Suprapubic skin (tissue), 4 donors: ENCODE measurements at regions not wholly inside any gene's neighbourhood (a gene's known extent, or its start where the extent isn't known, plus 50 kb on each side); places are given as distances from the start of the nearest gene placed in this dataset.

Experiments
- DNase-seq, 2 donors: peaks; one replicate each; pipeline ENCODE4 v3.0.0-alpha.2; 2019; ENCODE audit warnings: low spot score in 2 of 2
- H3K27ac ChIP-seq: fragments of 200-600 bp; sonication (generic); one replicate; pipeline ENCODE4 v1.5.1; 2019
- H3K27me3 ChIP-seq: fragments of 200-600 bp; sonication (generic); one replicate; pipeline ENCODE4 v1.5.1; 2019
- H3K36me3 ChIP-seq: fragments of 200-600 bp; sonication (generic); one replicate; pipeline ENCODE4 v1.5.1; 2019
- H3K4me1 ChIP-seq: fragments of 200-600 bp; sonication (generic); one replicate; pipeline ENCODE4 v1.5.1; 2019
- H3K4me3 ChIP-seq: fragments of 200-600 bp; sonication (generic); one replicate; pipeline ENCODE4 v1.5.1; 2019; ENCODE audit warnings: mild to moderate bottlenecking
- H3K9me3 ChIP-seq: fragments of 200-600 bp; sonication (generic); one replicate; pipeline ENCODE4 v1.5.1; 2019
- CTCF ChIP-seq, 2 donors: fragments of 200-600 bp in 1 of 2; fragments of 450-650 bp in 1 of 2; sonication (generic) in 1 of 2; IDR thresholded peaks; one replicate each; pipeline ENCODE4 v1.5.1; 2016 to 2019; ENCODE audit warnings: antibody characterized with exemption in 2 of 2, mild to moderate bottlenecking in 1 of 2, moderate library complexity in 1 of 2
- EP300 ChIP-seq: sonication (generic); formaldehyde crosslinking; IDR thresholded peaks from one replicate; pipeline ENCODE4 v1.6.1; 2017; ENCODE audit warnings: antibody characterized with exemption
- POLR2A ChIP-seq, 2 donors: fragments of 450-650 bp; IDR thresholded peaks; one replicate each; pipeline ENCODE4 v1.6.1; 2017; ENCODE audit warnings: antibody characterized with exemption in 2 of 2, mild to moderate bottlenecking in 2 of 2, moderate library complexity in 2 of 2
- POLR2AphosphoS5 ChIP-seq, 3 donors: sonication (generic); formaldehyde crosslinking; IDR thresholded peaks; one replicate each; pipeline ENCODE4 v1.6.1; 2017; ENCODE audit warnings: antibody characterized with exemption in 3 of 3
- WGBS: methylation state at CpG from one replicate; pipeline ENCODE4 v1.1.5; 2018; 5-methylcytosine and 5-hydroxymethylcytosine counted together

GRCh38 chr6:91523511-91523910 is 936.6 kb upstream of the MAP3K7 start:
- Histone ChIP-seq H3K4me3 (no peak overlapping the region), H3K9me3 (no peaks in the 10 kb centered on the region), H3K36me3 (no peaks in the 10 kb centered on the region), H3K27me3 (no peaks in the 10 kb centered on the region), H3K27ac (no peak overlapping the region), H3K4me1 (no peaks in the 10 kb centered on the region)
- TF ChIP-seq POLR2A (IDR thresholded peaks at IDR 0.05) (no peak), CTCF (IDR thresholded peaks at IDR 0.05) (no peak), EP300 (no peak), POLR2AphosphoS5 (IDR thresholded peaks at IDR 0.05) (no peak)
- WGBS: 69% methylated on average over 3 of the region's 3 CpGs
- DNase-seq: no peak

- Histone ChIP-seq H3K9me3 (no peaks in the 10 kb centered on the region), H3K36me3 (no peaks in the 10 kb centered on the region), H3K4me1 (no peaks in the 10 kb centered on the region), H3K27me3 (no peaks in the 10 kb centered on the region), H3K27ac (no peak overlapping the region), H3K4me3 (no peak overlapping the region)
- TF ChIP-seq POLR2A (IDR thresholded peaks at IDR 0.05): no peak
- TF ChIP-seq EP300: no peak
- TF ChIP-seq POLR2AphosphoS5 (IDR thresholded peaks at IDR 0.05): no peak
- TF ChIP-seq CTCF (IDR thresholded peaks at IDR 0.05): no peak
- DNase-seq: no peak
Measured at GRCh38 chr6:91521999-91522398, 935.1 kb upstream of the MAP3K7 start.

- Histone ChIP-seq H3K36me3 (no peaks in the 10 kb centered on the region), H3K9me3 (no peaks in the 10 kb centered on the region), H3K4me3 (no peak overlapping the region), H3K27ac (no peak overlapping the region), H3K4me1 (no peaks in the 10 kb centered on the region), H3K27me3 (no peaks in the 10 kb centered on the region)
- 64% methylated on average over 2 of the region's 2 CpGs for WGBS
- DNase-seq: no peak
- no peak for TF ChIP-seq EP300
- TF ChIP-seq POLR2A (IDR thresholded peaks at IDR 0.05): no peak
- TF ChIP-seq CTCF (IDR thresholded peaks at IDR 0.05): no peak
- no peak for TF ChIP-seq POLR2AphosphoS5 (IDR thresholded peaks at IDR 0.05)
Measured at GRCh38 chr6:91509711-91510110, 922.8 kb upstream of the MAP3K7 start.

GRCh38 chr6:91509039-91509438 is 922.2 kb upstream of the MAP3K7 start:
- TF ChIP-seq CTCF (IDR thresholded peaks at IDR 0.05) (no peak), POLR2A (IDR thresholded peaks at IDR 0.05) (no peak), POLR2AphosphoS5 (IDR thresholded peaks at IDR 0.05) (no peak), EP300 (no peak)
- no peaks in the 10 kb centered on the region for H3K9me3 ChIP-seq
- no peak overlapping the region for H3K27ac ChIP-seq
- no peaks in the 10 kb centered on the region for H3K36me3 ChIP-seq
- 90% methylated on average over 2 of the region's 2 CpGs for WGBS
- H3K27me3 ChIP-seq: no peaks in the 10 kb centered on the region
- no peak for DNase-seq
- H3K4me3 ChIP-seq: no peak overlapping the region
- H3K4me1 ChIP-seq: no peaks in the 10 kb centered on the region

GRCh38 chr6:91506509-91506908 is 919.6 kb upstream of the MAP3K7 start:
- DNase-seq: no peak
- H3K9me3 ChIP-seq: no peaks in the 10 kb centered on the region
- H3K4me1 ChIP-seq: no peaks in the 10 kb centered on the region
- no peak for TF ChIP-seq EP300
- TF ChIP-seq CTCF (IDR thresholded peaks at IDR 0.05): no peak
- no peak for TF ChIP-seq POLR2AphosphoS5 (IDR thresholded peaks at IDR 0.05)
- no peak for TF ChIP-seq POLR2A (IDR thresholded peaks at IDR 0.05)
- H3K4me3 ChIP-seq: no peak overlapping the region
- no peaks in the 10 kb centered on the region for H3K36me3 ChIP-seq
- H3K27ac ChIP-seq: no peak overlapping the region
- no peaks in the 10 kb centered on the region for H3K27me3 ChIP-seq
- 89% methylated on average over 5 of the region's 5 CpGs for WGBS
